GM12875 (cell line): ENCODE measurements at regions not wholly inside any gene's neighbourhood (a gene's known extent, or its start where the extent isn't known, plus 50 kb on each side); places are given as distances from the start of the nearest gene placed in this dataset.

ENCODE experiments used
- H3K4me3 ChIP-seq: one replicate; pipeline ENCODE4 v1.5.1; 2011; ENCODE audit warnings: low read depth, low read length, control low read depth
- CTCF ChIP-seq: IDR thresholded peaks from 2 replicates; pipeline ENCODE4 v1.5.1; 2011; ENCODE audit warnings: low read depth, mild to moderate bottlenecking, control low read depth, inconsistent platforms, low read length, moderate library complexity, borderline replicate concordance; ENCODE audit not compliant: insufficient read depth

DNA sequence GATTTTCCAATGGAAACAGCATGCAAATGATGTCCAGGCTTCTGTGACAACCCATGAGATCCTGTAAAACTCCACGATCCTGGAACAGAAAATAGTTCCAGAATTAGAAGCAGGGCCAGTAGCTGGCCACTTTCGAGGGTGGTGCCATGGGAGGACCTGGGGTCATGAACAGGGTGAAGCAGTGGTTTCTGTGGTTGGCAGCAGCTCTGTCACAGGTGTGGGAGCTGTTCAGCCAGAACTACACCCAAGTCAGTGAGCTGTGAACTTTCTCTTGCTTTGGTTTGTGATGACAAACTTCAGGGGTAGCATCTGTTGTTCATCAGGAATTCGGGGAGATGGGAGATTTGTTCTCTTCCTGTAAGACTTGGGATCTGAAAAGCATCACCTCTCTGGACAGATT lies 314.4 kb upstream of the NT5C1B start:
- no peak for TF ChIP-seq CTCF
- H3K4me3 ChIP-seq, result no peak overlapping the region

- no peak overlapping the region for H3K4me3 ChIP-seq
- TF ChIP-seq CTCF, result no peak
Measured at GRCh38 chr2:18901242-18901641, 311.9 kb upstream of the NT5C1B start.

DNA sequence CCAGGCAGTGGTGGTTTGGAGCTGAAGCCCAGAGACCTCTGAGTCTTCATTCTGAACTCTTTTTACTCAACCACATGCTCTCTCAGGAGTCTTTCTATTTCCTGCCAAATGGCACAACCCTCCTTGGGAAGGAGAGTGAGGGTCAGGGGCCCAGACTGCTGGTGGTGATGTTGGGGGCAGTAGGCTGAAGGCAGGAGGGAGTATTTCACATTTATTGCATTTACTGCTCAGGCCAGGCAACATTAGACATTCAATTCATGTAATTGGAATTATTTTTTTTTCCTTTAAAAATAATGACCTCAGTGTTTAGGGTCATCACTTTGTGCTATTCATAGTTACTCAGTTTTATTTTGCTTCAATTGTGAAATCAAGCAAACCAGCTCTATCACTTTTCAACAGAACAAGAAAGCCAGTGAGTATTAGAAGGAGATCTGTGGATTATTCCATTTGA lies 311.3 kb upstream of the NT5C1B start:
- no peak overlapping the region for H3K4me3 ChIP-seq
- TF ChIP-seq CTCF, result no peak

DNA sequence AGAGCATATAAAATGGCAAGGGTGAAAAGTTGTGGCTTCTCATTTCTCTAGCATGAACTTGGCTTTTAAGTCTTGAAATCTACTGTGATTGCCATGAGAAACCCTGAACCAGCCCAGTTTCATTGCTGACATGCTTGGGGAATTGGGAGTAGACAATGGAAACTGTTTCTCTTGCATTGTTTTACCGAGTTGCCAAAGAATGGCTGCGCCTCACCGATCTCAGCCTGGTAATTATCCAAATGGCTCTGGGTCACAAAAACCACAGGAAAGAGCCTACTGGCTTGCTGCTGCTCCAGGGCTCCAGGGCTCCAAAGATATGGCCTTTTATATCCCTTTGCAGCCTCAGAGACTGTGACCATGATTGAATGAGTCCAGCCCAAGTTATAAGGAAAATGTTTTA lies 310.4 kb upstream of the NT5C1B start:
- no peak for TF ChIP-seq CTCF
- H3K4me3 ChIP-seq, result no peak overlapping the region

GRCh38 chr2:18898271-18898670 lies 308.9 kb upstream of the NT5C1B start:
- H3K4me3 ChIP-seq, result no peak overlapping the region
- no peak for TF ChIP-seq CTCF

DNA sequence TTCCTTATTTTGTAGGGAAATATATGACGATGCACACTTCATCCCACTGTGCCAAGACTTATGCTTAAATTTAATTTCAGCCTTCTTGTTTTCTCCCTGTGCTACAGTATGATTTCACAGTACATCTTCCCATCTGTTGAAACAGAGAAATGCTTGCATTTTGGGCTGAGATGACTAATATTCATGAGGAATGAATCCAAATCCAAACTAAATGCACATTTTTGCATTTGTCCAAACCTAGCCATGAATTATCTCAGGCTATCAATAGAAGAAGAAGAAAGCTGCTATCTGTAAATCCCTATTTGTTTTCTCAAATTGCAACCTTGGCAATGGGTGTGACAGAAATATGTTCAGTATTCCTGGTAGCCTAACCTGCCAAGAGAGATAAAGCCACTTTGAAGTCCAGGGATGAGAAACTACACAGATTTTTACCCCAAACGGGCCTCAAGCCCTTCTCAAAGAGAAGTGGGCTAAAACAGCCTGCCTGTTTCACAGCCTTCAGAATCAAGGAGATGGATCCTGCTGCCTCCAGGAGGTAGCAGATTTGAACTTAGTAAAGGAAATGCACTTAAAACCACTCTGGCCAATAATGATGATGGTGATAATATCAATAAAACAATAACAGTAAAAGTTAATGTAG lies 306.9 kb upstream of the NT5C1B start:
- TF ChIP-seq CTCF, result no peak
- H3K4me3 ChIP-seq, result no peak overlapping the region

- no peak for TF ChIP-seq CTCF
Measured at GRCh38 chr2:18891600-18892345, 302.4 kb upstream of the NT5C1B start.

More at GRCh38 chr2:18891600-18892345, 302.4 kb upstream of the NT5C1B start:
- H3K4me3 ChIP-seq, result no peak overlapping the region
